ENCODE measurements at regions not wholly inside any gene's neighbourhood (a gene's known extent, or its start where the extent isn't known, plus 50 kb on each side); places are given as distances from the start of the nearest gene placed in this dataset.

DNA sequence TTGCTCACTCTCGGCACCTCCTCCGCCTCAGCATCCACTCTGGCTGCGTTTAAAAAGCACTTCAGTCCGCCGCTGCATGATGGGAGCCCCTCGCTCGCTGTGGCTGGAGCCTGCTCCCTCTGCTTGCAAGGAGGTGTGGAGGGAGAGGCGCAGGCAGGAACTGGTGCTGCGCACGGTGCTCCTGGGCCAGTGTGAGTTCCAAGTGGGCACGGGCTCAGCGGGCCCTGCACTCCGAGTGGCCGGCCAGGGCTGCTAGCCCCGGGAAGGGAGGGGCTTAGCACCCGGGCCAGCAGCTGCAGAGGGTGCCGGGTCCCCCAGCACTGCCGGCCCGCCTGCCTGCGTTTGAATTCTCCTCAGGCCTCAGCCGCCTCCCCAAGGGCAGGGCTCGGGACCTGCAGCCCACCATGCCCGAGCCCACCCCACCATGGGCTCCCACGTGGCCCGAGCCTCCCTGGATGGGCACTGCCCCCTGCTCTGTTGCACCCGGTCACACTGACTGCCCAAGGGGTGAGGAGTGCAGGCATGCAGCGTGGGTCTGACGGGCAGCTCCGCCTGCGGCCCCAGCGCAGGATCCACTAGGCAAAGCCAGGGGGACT, 1599.5 kb downstream of the NCAM2 start:
- no peak for DNase-seq
- TF ChIP-seq, protein P1, sequence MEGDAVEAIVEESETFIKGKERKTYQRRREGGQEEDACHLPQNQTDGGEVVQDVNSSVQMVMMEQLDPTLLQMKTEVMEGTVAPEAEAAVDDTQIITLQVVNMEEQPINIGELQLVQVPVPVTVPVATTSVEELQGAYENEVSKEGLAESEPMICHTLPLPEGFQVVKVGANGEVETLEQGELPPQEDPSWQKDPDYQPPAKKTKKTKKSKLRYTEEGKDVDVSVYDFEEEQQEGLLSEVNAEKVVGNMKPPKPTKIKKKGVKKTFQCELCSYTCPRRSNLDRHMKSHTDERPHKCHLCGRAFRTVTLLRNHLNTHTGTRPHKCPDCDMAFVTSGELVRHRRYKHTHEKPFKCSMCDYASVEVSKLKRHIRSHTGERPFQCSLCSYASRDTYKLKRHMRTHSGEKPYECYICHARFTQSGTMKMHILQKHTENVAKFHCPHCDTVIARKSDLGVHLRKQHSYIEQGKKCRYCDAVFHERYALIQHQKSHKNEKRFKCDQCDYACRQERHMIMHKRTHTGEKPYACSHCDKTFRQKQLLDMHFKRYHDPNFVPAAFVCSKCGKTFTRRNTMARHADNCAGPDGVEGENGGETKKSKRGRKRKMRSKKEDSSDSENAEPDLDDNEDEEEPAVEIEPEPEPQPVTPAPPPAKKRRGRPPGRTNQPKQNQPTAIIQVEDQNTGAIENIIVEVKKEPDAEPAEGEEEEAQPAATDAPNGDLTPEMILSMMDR (IDR thresholded peaks at IDR 0.05; ENCODE audit: borderline replicate concordance): no peak
- intact Hi-C loops (cut with micrococcal nuclease): no loop called here

DNA sequence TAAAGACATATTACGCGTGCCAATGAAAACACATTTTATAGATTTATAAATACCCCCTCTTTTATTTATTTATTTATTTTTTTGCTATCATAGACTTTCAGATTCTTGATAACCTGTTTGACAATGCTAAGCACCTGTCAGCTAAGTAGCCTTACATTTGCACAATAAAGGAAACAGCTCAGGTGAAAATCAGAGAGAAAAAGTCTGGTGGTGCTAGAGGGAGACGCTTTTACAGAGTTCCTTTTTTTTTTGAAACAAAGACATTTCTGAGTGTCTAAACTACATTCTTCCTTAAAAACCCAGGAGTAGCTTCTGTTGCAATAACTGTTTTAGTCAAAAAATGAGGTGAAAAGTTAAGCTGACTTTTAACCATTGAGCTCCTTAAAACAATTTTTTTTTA, 1611.6 kb downstream of the NCAM2 start:
- TF ChIP-seq, protein P1 (IDR thresholded peaks at IDR 0.05; ENCODE audit: borderline replicate concordance): no peak
- no peaks in the 10 kb centered on the region for H3K27me3 ChIP-seq (ENCODE audit: low read depth)
- no peaks in the 10 kb centered on the region for H3K4me1 ChIP-seq
- H3K27ac ChIP-seq (replicated peaks): no peak overlapping the region
- intact Hi-C loops (cut with micrococcal nuclease): no loop called here
- no peaks in the 10 kb centered on the region for H3K36me3 ChIP-seq
- no peak for DNase-seq
- no peaks in the 10 kb centered on the region for H3K9me3 ChIP-seq (replicated peaks)
- no peak overlapping the region for H3K4me3 ChIP-seq

More for the DNA sequence above, 1599.5 kb downstream of the NCAM2 start:
- peaks cover 5% of the 10 kb centered on the region for H3K9me3 ChIP-seq (replicated peaks)
- no peak overlapping the region for H3K4me3 ChIP-seq
- H3K36me3 ChIP-seq: no peaks in the 10 kb centered on the region
- H3K27ac ChIP-seq (replicated peaks): no peak overlapping the region
- H3K27me3 ChIP-seq (ENCODE audit: low read depth): no peaks in the 10 kb centered on the region
- H3K4me1 ChIP-seq: no peaks in the 10 kb centered on the region

DNA sequence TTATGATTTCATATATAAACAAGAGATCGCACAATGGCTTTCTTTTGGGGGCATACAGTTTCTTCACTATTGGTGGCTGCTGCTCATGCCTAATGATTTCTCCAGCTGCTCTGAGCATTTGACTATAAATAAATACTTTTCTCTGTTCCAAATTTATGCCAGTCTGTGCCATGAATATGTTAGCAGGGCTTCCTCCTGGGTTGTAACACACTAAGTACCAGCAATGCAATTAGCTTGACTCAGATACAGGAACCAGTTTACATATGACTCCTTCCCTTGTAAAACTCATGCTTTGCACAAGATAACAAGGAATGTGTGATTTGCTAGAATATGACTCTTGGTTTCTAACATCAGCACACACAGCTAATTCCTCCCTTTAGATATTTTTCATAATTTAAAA, 1629.7 kb downstream of the NCAM2 start:
- no peak overlapping the region for H3K27ac ChIP-seq (replicated peaks)
- H3K4me1 ChIP-seq: no peaks in the 10 kb centered on the region
- no peak overlapping the region for H3K4me3 ChIP-seq
- no peaks in the 10 kb centered on the region for H3K9me3 ChIP-seq (replicated peaks)
- no peaks in the 10 kb centered on the region for H3K36me3 ChIP-seq
- intact Hi-C loops (cut with micrococcal nuclease): no loop called here
- H3K27me3 ChIP-seq (ENCODE audit: low read depth): no peaks in the 10 kb centered on the region
- TF ChIP-seq, protein P1 (IDR thresholded peaks at IDR 0.05; ENCODE audit: borderline replicate concordance): no peak
- DNase-seq: no peak

DNA sequence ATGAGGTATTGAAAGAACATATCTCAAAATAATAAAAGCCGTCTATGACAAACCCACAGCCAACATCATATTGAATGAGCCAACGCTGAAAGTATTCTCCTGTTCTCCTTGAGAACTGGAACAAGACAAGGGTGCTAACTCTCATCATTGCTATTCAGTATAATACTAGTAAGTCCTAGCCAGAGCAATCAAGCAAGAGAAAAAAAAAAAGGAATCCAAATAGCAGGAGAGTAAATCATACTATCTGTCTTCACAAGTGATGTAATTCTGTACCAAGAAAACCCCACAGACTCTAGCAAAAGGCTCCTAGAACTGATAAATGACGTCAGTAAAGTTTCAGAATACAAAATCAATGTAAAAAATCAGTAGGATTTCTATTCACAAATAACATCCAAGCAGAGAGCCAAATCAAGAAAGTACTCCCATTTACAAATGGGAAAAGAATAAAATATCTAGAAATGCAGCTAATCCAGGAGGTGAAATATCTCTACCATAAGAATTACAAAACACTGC, 1632.8 kb downstream of the NCAM2 start:
- no peaks in the 10 kb centered on the region for H3K9me3 ChIP-seq (replicated peaks)
- no peak overlapping the region for H3K27ac ChIP-seq (replicated peaks)
- TF ChIP-seq, protein P1 (IDR thresholded peaks at IDR 0.05; ENCODE audit: borderline replicate concordance): no peak
- no peak overlapping the region for H3K4me3 ChIP-seq
- DNase-seq: no peak
- intact Hi-C loops (cut with micrococcal nuclease): no loop called here
- H3K36me3 ChIP-seq: no peaks in the 10 kb centered on the region
- H3K4me1 ChIP-seq: no peaks in the 10 kb centered on the region
- H3K27me3 ChIP-seq (ENCODE audit: low read depth): no peaks in the 10 kb centered on the region

DNA sequence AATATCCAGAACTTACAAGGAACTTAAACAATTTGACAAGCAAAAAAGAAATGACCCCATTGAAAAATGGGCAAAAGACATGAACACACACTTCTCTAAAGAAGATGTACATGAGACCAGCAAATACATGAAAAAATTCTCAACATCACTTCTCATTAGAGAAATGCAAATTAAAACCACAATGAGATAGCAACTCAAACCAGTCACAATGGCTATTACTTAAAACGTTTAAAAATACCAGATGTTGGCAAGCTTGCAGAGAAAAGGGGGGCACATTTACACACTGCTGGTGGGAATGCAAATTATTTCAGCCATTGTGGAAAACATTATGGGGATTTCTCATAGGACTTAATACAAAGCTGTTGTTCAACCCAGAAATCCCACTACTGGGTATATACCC, 1634.0 kb downstream of the NCAM2 start:
- Histone ChIP-seq H3K27me3 (ENCODE audit: low read depth) (no peaks in the 10 kb centered on the region), H3K36me3 (no peaks in the 10 kb centered on the region), H3K9me3 (replicated peaks) (no peaks in the 10 kb centered on the region), H3K4me3 (no peak overlapping the region), H3K27ac (replicated peaks) (no peak overlapping the region), H3K4me1 (no peaks in the 10 kb centered on the region)
- TF ChIP-seq, protein P1 (IDR thresholded peaks at IDR 0.05; ENCODE audit: borderline replicate concordance): no peak
- intact Hi-C loops (cut with micrococcal nuclease): no loop called here
- DNase-seq: no peak

Data from left ventricle myocardium inferior (tissue), 1 donor.